Astrocyte of the spinal cord (primary cell): ENCODE measurements at regions not wholly inside any gene's neighbourhood (a gene's known extent, or its start where the extent isn't known, plus 50 kb on each side); places are given as distances from the start of the nearest gene placed in this dataset.

Experiments used
- DNase-seq: peaks from one replicate; pipeline ENCODE4 v3.0.0; 2011; ENCODE audit warnings: low read depth, low spot score
- H3K4me3 ChIP-seq: 2 replicates; pipeline ENCODE4 v1.5.1; 2011; ENCODE audit warnings: low read depth, mild to moderate bottlenecking, low read length, moderate library complexity
- in situ Hi-C: cut with HindIII; loops from 2 replicates; pipeline ENCODE4 v1.10.0; 2017; ENCODE audit warnings: low sequenced_read_pairs
- TF ChIP-seq, protein P1 (sequence below): IDR thresholded peaks from 2 replicates; pipeline ENCODE4 v1.5.1; 2012; ENCODE audit warnings: low read depth, mild to moderate bottlenecking, low read length, inconsistent platforms

DNA sequence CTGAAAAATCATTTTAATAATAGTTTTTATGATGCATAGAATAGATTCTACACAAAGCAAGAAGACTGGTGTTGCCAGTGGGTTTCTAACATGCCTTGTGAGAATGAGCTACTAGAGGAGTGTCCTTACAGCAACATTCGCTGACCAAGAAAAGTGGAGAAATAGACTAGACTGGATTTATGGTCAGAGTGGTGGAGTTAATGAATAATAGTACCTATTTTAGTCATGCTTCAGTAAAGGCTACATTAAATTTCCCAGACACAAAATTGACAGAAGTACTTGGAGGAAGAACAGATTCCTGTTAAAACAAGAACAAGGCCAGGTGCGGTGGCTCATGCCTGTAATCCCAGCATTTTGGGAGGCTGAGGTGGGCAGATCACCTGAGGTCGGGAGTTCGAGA, 539.2 kb downstream of the ETS1 start:
- TF ChIP-seq, protein P1, sequence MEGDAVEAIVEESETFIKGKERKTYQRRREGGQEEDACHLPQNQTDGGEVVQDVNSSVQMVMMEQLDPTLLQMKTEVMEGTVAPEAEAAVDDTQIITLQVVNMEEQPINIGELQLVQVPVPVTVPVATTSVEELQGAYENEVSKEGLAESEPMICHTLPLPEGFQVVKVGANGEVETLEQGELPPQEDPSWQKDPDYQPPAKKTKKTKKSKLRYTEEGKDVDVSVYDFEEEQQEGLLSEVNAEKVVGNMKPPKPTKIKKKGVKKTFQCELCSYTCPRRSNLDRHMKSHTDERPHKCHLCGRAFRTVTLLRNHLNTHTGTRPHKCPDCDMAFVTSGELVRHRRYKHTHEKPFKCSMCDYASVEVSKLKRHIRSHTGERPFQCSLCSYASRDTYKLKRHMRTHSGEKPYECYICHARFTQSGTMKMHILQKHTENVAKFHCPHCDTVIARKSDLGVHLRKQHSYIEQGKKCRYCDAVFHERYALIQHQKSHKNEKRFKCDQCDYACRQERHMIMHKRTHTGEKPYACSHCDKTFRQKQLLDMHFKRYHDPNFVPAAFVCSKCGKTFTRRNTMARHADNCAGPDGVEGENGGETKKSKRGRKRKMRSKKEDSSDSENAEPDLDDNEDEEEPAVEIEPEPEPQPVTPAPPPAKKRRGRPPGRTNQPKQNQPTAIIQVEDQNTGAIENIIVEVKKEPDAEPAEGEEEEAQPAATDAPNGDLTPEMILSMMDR = no peak
- no peak for DNase-seq
- in situ Hi-C loops = no loop called here

DNA sequence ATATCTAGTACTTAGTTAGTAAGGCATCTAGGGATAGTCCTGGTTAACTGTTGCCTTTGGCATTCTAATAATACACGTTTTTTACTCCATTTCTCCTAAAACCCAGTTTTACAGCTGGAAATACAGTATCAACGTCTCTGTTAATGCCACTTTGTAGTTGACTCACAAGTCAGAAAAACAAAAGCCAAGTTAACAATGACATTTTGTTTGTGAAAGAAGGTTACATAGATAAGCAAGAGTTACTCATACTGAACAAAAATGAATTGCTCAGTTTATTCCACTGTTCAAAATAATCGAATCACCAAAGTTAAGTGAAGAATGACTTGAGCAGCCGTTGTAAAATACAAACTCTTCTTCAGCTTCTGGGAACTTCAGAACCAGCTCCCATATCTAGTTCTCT, 540.3 kb downstream of the ETS1 start:
- TF ChIP-seq, protein P1 = no peak
- no peak for DNase-seq
- no peak overlapping the region for H3K4me3 ChIP-seq
- in situ Hi-C loops = no loop called here

More for the DNA sequence above, 539.2 kb downstream of the ETS1 start:
- H3K4me3 ChIP-seq = no peak overlapping the region

DNA sequence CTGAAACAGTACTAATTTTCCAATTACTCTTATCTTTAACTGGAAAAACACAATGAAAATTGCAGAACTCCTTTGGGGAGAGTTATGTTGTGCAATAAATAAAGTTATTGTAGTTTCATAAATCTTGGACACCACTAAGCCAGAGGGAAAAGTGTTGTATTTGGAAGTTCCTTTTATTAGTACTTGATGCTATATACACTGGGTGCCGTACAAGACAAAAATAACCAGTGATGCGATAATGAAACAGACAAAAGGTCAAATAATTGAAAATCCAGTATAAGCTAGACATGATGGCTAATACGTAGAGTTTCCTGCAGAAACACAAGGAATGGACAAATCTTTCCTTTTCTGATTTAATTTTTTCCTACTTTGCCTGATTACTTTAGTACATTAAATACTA, 541.1 kb downstream of the ETS1 start:
- in situ Hi-C loops = no loop called here
- no peak for DNase-seq
- no peak overlapping the region for H3K4me3 ChIP-seq
- TF ChIP-seq, protein P1 = no peak

DNA sequence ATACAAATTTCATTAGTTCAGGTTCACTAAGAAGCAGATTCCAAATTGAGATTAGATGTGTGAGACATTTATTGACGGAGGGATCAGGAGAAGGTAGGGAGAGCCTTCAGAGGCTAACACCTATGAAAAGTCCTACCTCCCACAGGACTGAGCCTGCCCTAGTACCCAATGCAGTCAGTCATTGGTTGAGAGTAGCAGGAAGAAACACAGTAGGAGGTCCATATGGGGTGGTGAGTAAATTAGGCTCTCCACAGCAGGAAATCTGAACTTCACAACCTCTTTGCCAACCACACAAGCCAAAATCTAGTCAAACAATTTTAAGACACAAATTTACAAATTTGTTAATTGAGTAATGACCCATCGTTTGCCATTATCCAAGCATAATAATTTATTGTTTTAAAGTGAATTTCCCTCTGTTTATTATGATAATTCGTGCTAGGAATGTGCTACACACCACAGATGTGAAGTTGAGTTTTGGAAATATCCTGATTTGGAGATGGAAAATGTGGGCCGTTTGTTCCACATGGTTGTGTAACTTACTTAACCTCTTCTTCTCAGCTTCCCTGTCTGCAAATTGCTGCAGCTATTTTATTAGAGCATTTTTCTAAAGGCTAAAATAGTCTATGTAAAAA, 542.1 kb downstream of the ETS1 start:
- in situ Hi-C loops = no loop called here
- DNase-seq = no peak
- H3K4me3 ChIP-seq = no peak overlapping the region
- TF ChIP-seq, protein P1 = no peak

DNA sequence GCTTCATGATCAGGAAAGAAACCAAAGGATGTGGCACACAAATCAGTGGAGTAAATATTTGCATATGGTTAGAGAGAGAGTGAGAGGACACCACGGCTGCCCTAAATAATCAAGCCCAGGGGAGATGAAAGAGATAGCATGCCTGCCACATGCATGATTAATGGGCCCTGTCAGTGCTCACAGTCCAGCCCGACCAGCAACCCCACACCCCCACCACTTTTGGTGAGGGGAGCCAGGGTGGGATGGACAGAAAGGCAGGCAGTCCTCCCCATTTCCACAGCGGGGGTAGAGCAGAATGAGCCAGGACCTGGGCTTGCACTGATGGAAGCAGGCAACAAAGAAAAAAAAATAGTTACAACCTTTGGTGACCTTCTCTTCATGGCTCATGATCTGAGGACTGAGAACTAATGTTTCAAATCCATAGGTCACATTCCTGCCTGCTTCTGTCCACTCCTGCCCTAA, 545.0 kb downstream of the ETS1 start:
- no peak for DNase-seq
- no peak overlapping the region for H3K4me3 ChIP-seq
- in situ Hi-C loops = no loop called here
- TF ChIP-seq, protein P1 = no peak

DNA sequence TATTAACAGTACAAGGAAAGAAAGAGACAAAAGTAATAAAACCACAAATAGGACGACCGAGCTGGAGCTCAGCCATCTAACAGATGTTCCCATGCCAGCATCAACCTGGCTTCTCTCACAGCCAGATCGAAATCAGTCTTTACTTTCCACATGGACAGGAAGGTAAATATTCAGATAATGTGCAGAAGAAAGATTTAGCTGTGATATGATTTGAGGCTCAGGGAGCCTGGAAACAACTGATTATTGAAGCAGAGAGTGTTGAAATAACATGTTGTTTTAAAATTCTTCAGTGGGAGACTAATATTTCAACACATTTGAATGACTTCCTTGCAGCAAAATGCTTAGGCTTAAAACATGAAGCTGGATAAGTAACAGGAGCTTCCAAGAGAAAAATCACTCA, 546.8 kb downstream of the ETS1 start:
- no peak overlapping the region for H3K4me3 ChIP-seq
- no peak for DNase-seq
- in situ Hi-C loops = no loop called here
- TF ChIP-seq, protein P1 = no peak
